ENCODE measurements at regions not wholly inside any gene's neighbourhood (a gene's known extent, or its start where the extent isn't known, plus 50 kb on each side); places are given as distances from the start of the nearest gene placed in this dataset.

- Histone ChIP-seq H3K4me1 (no peaks in the 10 kb centered on the region), H3K4me3 (no peak overlapping the region), H3K27me3 (ENCODE audit: insufficient read depth in 3 of 3, low read length in 2 of 3) (no peaks in the 10 kb centered on the region), H3K36me3 (ENCODE audit: insufficient read depth in 1 of 2, low read depth in 1 of 2) (no peaks in the 10 kb centered on the region), H3K9me3 (no peaks in the 10 kb centered on the region), H3K27ac (no peak overlapping the region)
- no peak for TF ChIP-seq CTCF (IDR thresholded peaks at IDR 0.05)
- WGBS, 3 donors, result 30 to 66% (median 62%) methylated on average over 2 of the region's 2 CpGs
- intact Hi-C loops (cut with DNase I), result no loop called here
- DNase-seq (no peak), ATAC-seq (no peak)
These were observed 145.6 kb upstream of the FSCB start for GRCh38 chr14:44652640-44653039.

GRCh38 chr14:44649061-44649460 is 142.0 kb upstream of the FSCB start:
- Histone ChIP-seq H3K27me3 (ENCODE audit: insufficient read depth in 3 of 3, low read length in 2 of 3) (no peaks in the 10 kb centered on the region), H3K4me1 (no peaks in the 10 kb centered on the region), H3K27ac (no peak overlapping the region), H3K9me3 (no peaks in the 10 kb centered on the region), H3K4me3 (no peak overlapping the region), H3K36me3 (ENCODE audit: insufficient read depth in 1 of 2, low read depth in 1 of 2) (no peaks in the 10 kb centered on the region)
- intact Hi-C loops (cut with DNase I), result no loop called here
- no peak for DNase-seq
- WGBS, 3 donors, result 61 to 94% (median 85%) methylated on average over 1 of the region's 1 CpG
- no peak for TF ChIP-seq CTCF (IDR thresholded peaks at IDR 0.05)
- ATAC-seq, result no peak

GRCh38 chr14:44640416-44640815 is 133.3 kb upstream of the FSCB start:
- WGBS, 3 donors, result 89 to 94% (median 92%) methylated on average over 2 of the region's 2 CpGs
- Histone ChIP-seq H3K27ac (no peak overlapping the region), H3K27me3 (ENCODE audit: insufficient read depth in 3 of 3, low read length in 2 of 3) (no peaks in the 10 kb centered on the region), H3K9me3 (no peaks in the 10 kb centered on the region), H3K36me3 (ENCODE audit: insufficient read depth in 1 of 2, low read depth in 1 of 2) (no peaks in the 10 kb centered on the region), H3K4me3 (no peak overlapping the region), H3K4me1 (no peaks in the 10 kb centered on the region)
- intact Hi-C loops (cut with DNase I), result no loop called here
- DNase-seq (no peak), ATAC-seq (no peak)
- TF ChIP-seq CTCF (IDR thresholded peaks at IDR 0.05), result no peak

- H3K27ac ChIP-seq, result no peak overlapping the region
- no peaks in the 10 kb centered on the region for H3K4me1 ChIP-seq
- no peak for DNase-seq
- no peak for ATAC-seq
- H3K4me3 ChIP-seq, result no peak overlapping the region
- 66 to 70% (median 67%) methylated on average over 5 of the region's 5 CpGs for WGBS, 3 donors
- no peaks in the 10 kb centered on the region for H3K9me3 ChIP-seq
- no peaks in the 10 kb centered on the region for H3K36me3 ChIP-seq (ENCODE audit: insufficient read depth in 1 of 2, low read depth in 1 of 2)
- no peaks in the 10 kb centered on the region for H3K27me3 ChIP-seq (ENCODE audit: insufficient read depth in 3 of 3, low read length in 2 of 3)
- TF ChIP-seq CTCF (IDR thresholded peaks at IDR 0.05), result no peak
- intact Hi-C loops (cut with DNase I), result no loop called here
These were observed 132.8 kb upstream of the FSCB start for GRCh38 chr14:44639781-44640385.

GRCh38 chr14:44634692-44635091 is 127.6 kb upstream of the FSCB start:
- H3K27ac ChIP-seq, result no peak overlapping the region
- no peaks in the 10 kb centered on the region for H3K4me1 ChIP-seq
- intact Hi-C loops (cut with DNase I), result no loop called here
- no peak for TF ChIP-seq CTCF (IDR thresholded peaks at IDR 0.05)
- DNase-seq (no peak), ATAC-seq (no peak)
- H3K27me3 ChIP-seq (ENCODE audit: insufficient read depth in 3 of 3, low read length in 2 of 3), result no peaks in the 10 kb centered on the region
- no peaks in the 10 kb centered on the region for H3K9me3 ChIP-seq
- WGBS, 3 donors, result 71 to 76% (median 71%) methylated on average over 4 of the region's 4 CpGs
- no peak overlapping the region for H3K4me3 ChIP-seq
- H3K36me3 ChIP-seq (ENCODE audit: insufficient read depth in 1 of 2, low read depth in 1 of 2), result no peaks in the 10 kb centered on the region

Measured in psoas muscle (tissue), 7 donors.